Type B pancreatic cell (in vitro differentiated cells): ENCODE measurements at regions not wholly inside any gene's neighbourhood (a gene's known extent, or its start where the extent isn't known, plus 50 kb on each side); places are given as distances from the start of the nearest gene placed in this dataset.

Experiments used
- DNase-seq: peaks from one replicate; pipeline ENCODE4 v3.0.0; 2021; ENCODE audit warnings: mixed read lengths; ENCODE audit not compliant: unreplicated experiment; ENCODE audit errors: extremely low spot score
- H3K27ac Mint-ChIP-seq: 2 replicates; pipeline ENCODE4 v1.8.0; 2021; ENCODE audit warnings: mild to moderate bottlenecking, mixed read lengths
- H3K27me3 Mint-ChIP-seq: 2 replicates; pipeline ENCODE4 v1.8.0; 2021; ENCODE audit warnings: mixed read lengths
- H3K36me3 Mint-ChIP-seq: 2 replicates; pipeline ENCODE4 v1.8.0; 2021; ENCODE audit warnings: mixed read lengths
- H3K4me1 Mint-ChIP-seq: one replicate; pipeline ENCODE4 v1.8.0; 2021; ENCODE audit warnings: mixed read lengths; ENCODE audit not compliant: unreplicated experiment
- H3K4me3 Mint-ChIP-seq: 2 replicates; pipeline ENCODE4 v1.8.0; 2021; ENCODE audit warnings: mild to moderate bottlenecking, mixed read lengths
- H3K9me3 Mint-ChIP-seq: 2 replicates; pipeline ENCODE4 v1.8.0; 2021; ENCODE audit warnings: mixed read lengths
- CTCF ChIP-seq: fragments of 200-600 bp; sonication (generic); conservative IDR thresholded peaks from 2 replicates; pipeline ENCODE4 v1.5.0; 2021; ENCODE audit warnings: antibody characterized with exemption, mild to moderate bottlenecking

- Mint-ChIP-seq H3K27ac (no peak overlapping the region), H3K36me3 (no peaks in the 10 kb centered on the region), H3K27me3 (peaks cover 2% of the 10 kb centered on the region), H3K4me1 (peaks cover 11% of the 10 kb centered on the region), H3K4me3 (no peak overlapping the region), H3K9me3 (peaks cover 5% of the 10 kb centered on the region)
- no peak for TF ChIP-seq CTCF
- DNase-seq, result no peak
Measured at GRCh38 chr6:149154261-149154821, 163.2 kb upstream of the TAB2 start.

- peaks cover 11% of the 10 kb centered on the region for H3K4me1 Mint-ChIP-seq
- DNase-seq, result no peak
- no peaks in the 10 kb centered on the region for H3K36me3 Mint-ChIP-seq
- no peak overlapping the region for H3K4me3 Mint-ChIP-seq
- H3K9me3 Mint-ChIP-seq, result no peaks in the 10 kb centered on the region
- no peak for TF ChIP-seq CTCF
- peaks cover 2% of the 10 kb centered on the region for H3K27me3 Mint-ChIP-seq
- H3K27ac Mint-ChIP-seq, result no peak overlapping the region
Measured at GRCh38 chr6:149157126-149157525, 160.4 kb upstream of the TAB2 start.

- H3K4me3 Mint-ChIP-seq, result no peak overlapping the region
- H3K27me3 Mint-ChIP-seq, result peaks cover 2% of the 10 kb centered on the region
- H3K36me3 Mint-ChIP-seq, result no peaks in the 10 kb centered on the region
- no peak overlapping the region for H3K27ac Mint-ChIP-seq
- peaks cover 8% of the 10 kb centered on the region for H3K4me1 Mint-ChIP-seq
- no peaks in the 10 kb centered on the region for H3K9me3 Mint-ChIP-seq
- no peak for TF ChIP-seq CTCF
- DNase-seq, result no peak
Measured at GRCh38 chr6:149158076-149158475, 159.4 kb upstream of the TAB2 start.

GRCh38 chr6:149160943-149161342, 156.6 kb upstream of the TAB2 start:
- no peak for TF ChIP-seq CTCF
- H3K4me1 Mint-ChIP-seq, result peaks cover 14% of the 10 kb centered on the region
- no peak overlapping the region for H3K4me3 Mint-ChIP-seq
- H3K27me3 Mint-ChIP-seq, result no peaks in the 10 kb centered on the region
- H3K27ac Mint-ChIP-seq, result no peak overlapping the region
- H3K36me3 Mint-ChIP-seq, result no peaks in the 10 kb centered on the region
- no peaks in the 10 kb centered on the region for H3K9me3 Mint-ChIP-seq
- no peak for DNase-seq

- TF ChIP-seq CTCF, result no peak
- Mint-ChIP-seq H3K9me3 (no peaks in the 10 kb centered on the region), H3K27ac (no peak overlapping the region), H3K27me3 (no peaks in the 10 kb centered on the region), H3K4me1 (peaks cover 21% of the 10 kb centered on the region), H3K36me3 (no peaks in the 10 kb centered on the region), H3K4me3 (no peak overlapping the region)
- DNase-seq, result no peak
Measured at GRCh38 chr6:149162924-149163323, 154.6 kb upstream of the TAB2 start.
